ENCODE measurements at regions not wholly inside any gene's neighbourhood (a gene's known extent, or its start where the extent isn't known, plus 50 kb on each side); places are given as distances from the start of the nearest gene placed in this dataset.

DNA sequence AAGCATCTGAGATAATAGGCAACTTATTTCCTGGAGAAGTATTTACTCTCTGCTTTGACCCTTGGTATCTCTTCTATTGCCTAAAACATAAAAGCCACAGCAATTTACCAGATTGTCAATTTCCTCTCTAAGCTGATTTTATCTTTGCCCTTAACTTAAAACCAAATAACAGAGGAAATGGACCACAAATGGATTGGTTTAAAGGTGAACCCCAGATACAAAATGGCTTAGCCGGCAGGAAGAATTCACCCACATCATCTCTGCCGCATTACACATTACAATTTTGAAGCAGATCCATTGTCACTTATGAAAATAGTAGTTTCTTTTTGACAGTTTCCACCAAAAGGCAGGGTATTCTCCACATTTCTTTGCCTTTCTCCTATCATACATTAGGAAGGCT, 585.8 kb upstream of the CHAC2 start:
- TF ChIP-seq POLR2A (IDR thresholded peaks at IDR 0.05; ENCODE audit: low read depth, low read length) (no peak), TAF1 (IDR thresholded peaks at IDR 0.05; ENCODE audit: low read depth, low read length) (no peak), POLR2AphosphoS5 (IDR thresholded peaks at IDR 0.05; ENCODE audit: low read depth, low read length) (no peak), SPI1 (IDR thresholded peaks at IDR 0.05; ENCODE audit: low read depth, low read length) (no peak)

Data from GM12891 (cell line).